Prostate gland (tissue), 2 donors: ENCODE measurements at regions not wholly inside any gene's neighbourhood (a gene's known extent, or its start where the extent isn't known, plus 50 kb on each side); places are given as distances from the start of the nearest gene placed in this dataset.

Experiments
- POLR2AphosphoS5 ChIP-seq: sonication (generic); formaldehyde crosslinking; IDR thresholded peaks from one replicate; pipeline ENCODE4 v1.6.1; 2017; ENCODE audit warnings: antibody characterized with exemption
- TF ChIP-seq, protein P1 (sequence below), 4 experiments: fragments of 200-600 bp in 2 of 4; fragments of 450-650 bp in 2 of 4; sonication (generic) in 2 of 4; IDR thresholded peaks; 1 replicate in 3 of 4; 2 replicates in 1 of 4; pipeline ENCODE4 v1.5.1; 2016 to 2019; ENCODE audit warnings: antibody characterized with exemption in 4 of 4, mild to moderate bottlenecking in 2 of 4, moderate library complexity in 2 of 4

DNA sequence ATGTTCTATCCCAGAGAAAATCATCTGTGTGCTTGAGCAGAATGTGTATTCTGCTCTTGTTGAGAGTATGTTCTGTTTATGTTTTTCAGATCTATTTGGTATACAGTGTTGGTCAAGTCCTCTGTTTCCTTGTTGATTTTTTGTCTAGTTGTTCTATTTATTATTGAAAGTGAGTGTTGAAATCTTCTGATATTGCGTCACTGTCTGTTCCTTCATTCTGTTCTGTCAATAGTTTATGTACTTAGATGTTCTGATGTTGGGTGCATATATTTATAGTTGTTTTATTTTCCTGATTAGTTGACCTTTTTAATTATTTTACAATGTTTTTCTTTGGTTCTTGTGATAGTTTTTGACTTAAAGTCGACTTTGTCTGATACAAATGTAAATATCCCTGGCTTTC lies 458.7 kb upstream of the HSF2 start:
- no peak for TF ChIP-seq POLR2AphosphoS5
- TF ChIP-seq, protein P1, sequence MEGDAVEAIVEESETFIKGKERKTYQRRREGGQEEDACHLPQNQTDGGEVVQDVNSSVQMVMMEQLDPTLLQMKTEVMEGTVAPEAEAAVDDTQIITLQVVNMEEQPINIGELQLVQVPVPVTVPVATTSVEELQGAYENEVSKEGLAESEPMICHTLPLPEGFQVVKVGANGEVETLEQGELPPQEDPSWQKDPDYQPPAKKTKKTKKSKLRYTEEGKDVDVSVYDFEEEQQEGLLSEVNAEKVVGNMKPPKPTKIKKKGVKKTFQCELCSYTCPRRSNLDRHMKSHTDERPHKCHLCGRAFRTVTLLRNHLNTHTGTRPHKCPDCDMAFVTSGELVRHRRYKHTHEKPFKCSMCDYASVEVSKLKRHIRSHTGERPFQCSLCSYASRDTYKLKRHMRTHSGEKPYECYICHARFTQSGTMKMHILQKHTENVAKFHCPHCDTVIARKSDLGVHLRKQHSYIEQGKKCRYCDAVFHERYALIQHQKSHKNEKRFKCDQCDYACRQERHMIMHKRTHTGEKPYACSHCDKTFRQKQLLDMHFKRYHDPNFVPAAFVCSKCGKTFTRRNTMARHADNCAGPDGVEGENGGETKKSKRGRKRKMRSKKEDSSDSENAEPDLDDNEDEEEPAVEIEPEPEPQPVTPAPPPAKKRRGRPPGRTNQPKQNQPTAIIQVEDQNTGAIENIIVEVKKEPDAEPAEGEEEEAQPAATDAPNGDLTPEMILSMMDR (IDR thresholded peaks at IDR 0.05), result no peak
